ENCODE measurements at regions not wholly inside any gene's neighbourhood (a gene's known extent, or its start where the extent isn't known, plus 50 kb on each side); places are given as distances from the start of the nearest gene placed in this dataset.

DNA sequence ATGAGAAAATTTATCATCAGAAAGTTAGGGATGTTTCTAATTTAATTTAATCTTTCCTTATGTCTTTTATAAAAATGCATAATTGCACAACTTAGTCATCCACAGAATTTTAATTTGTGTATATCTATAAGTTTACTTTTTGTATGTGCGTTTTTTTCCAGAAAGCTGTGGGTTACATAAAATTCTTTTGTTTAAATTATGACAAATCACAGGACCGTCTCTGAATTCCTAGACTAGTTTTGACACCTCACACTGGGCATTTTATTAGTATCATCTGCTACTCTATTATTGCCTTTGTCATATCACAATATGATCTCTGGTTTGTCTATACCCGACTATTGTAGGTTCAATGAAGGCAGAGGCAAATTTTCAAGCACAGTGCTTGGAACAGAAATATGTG, 482.4 kb upstream of the SEMA3D start:
- FAIRE-seq, result no peak
- no peaks in the 10 kb centered on the region for H3K36me3 ChIP-seq (ENCODE audit: control insufficient read depth, insufficient read depth, low read length)
- intact Hi-C loops (cut with micrococcal nuclease) (no loop called here), in situ Hi-C loops (cut with MboI) (no loop called here)
- H3K4me3 ChIP-seq, result no peak overlapping the region
- DNase-seq (ENCODE audit: extremely low read depth in 1 of 4, low spot score in 3 of 4), result no peak
- H3K27me3 ChIP-seq (ENCODE audit: control insufficient read depth in 2 of 2, insufficient read depth in 2 of 2, low read length in 2 of 2), result no peaks in the 10 kb centered on the region
- BruUV-seq (replicated peaks), result no TSS peak
- H3K9me3 ChIP-seq (replicated peaks; ENCODE audit: control insufficient read depth, insufficient read depth, low read depth, low read length), result no peaks in the 10 kb centered on the region
- H3K79me2 ChIP-seq (ENCODE audit: control insufficient read depth, insufficient read depth, low read length), result no peaks in the 10 kb centered on the region
- ChIA-PET POLR2A (no interaction called here), CTCF (ENCODE audit: low intra/inter-chr PET ratio) (no interaction called here)
- TF ChIP-seq ZNF277 (CRISPR knock-in tag; IDR thresholded peaks at IDR 0.05; ENCODE audit: borderline replicate concordance), result no peak
- TF ChIP-seq RAD51 (IDR thresholded peaks at IDR 0.05; ENCODE audit: borderline replicate concordance, low read depth), result no peak
- no peak for TF ChIP-seq ZNF75A (CRISPR knock-in tag; IDR thresholded peaks at IDR 0.05)
- no peak for TF ChIP-seq TSHZ1 (CRISPR knock-in tag; IDR thresholded peaks at IDR 0.05)
- TF ChIP-seq KLF6 (CRISPR knock-in tag; IDR thresholded peaks at IDR 0.05; ENCODE audit: borderline replicate concordance), result no peak
- TF ChIP-seq RNF2 (IDR thresholded peaks at IDR 0.05), result no peak
- no peak for TF ChIP-seq FOS (IDR thresholded peaks at IDR 0.05; ENCODE audit: extremely low read depth, insufficient read length)
- TF ChIP-seq ETV6 (IDR thresholded peaks at IDR 0.05; ENCODE audit: borderline replicate concordance in 1 of 2, low read depth in 2 of 2, low read length in 1 of 2), result no peak
- TF ChIP-seq ETV6 (CRISPR knock-in tag; IDR thresholded peaks at IDR 0.05; ENCODE audit: borderline replicate concordance), result no peak
- TF ChIP-seq SIN3A (IDR thresholded peaks at IDR 0.05; ENCODE audit: borderline replicate concordance in 2 of 2, control insufficient read depth in 1 of 2, low read depth in 2 of 2, low read length in 2 of 2), result no peak
- TF ChIP-seq NFE2L1 (tag; IDR thresholded peaks at IDR 0.05; ENCODE audit: borderline replicate concordance, low read depth), result no peak
- TF ChIP-seq NFXL1 (CRISPR knock-in tag; IDR thresholded peaks at IDR 0.05), result no peak
- TF ChIP-seq, protein P1, sequence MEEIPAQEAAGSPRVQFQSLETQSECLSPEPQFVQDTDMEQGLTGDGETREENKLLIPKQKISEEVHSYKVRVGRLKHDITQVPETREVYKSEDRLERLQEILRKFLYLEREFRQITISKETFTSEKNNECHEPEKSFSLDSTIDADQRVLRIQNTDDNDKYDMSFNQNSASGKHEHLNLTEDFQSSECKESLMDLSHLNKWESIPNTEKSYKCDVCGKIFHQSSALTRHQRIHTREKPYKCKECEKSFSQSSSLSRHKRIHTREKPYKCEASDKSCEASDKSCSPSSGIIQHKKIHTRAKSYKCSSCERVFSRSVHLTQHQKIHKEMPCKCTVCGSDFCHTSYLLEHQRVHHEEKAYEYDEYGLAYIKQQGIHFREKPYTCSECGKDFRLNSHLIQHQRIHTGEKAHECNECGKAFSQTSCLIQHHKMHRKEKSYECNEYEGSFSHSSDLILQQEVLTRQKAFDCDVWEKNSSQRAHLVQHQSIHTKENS (CRISPR knock-in tag; IDR thresholded peaks at IDR 0.05), result no peak
- TF ChIP-seq NONO (IDR thresholded peaks at IDR 0.05; ENCODE audit: low read depth in 2 of 2, low read length in 1 of 2), result no peak
- TF ChIP-seq ZNF316 (IDR thresholded peaks at IDR 0.05), result no peak
- TF ChIP-seq ZNF239 (CRISPR knock-in tag; IDR thresholded peaks at IDR 0.05), result no peak
- TF ChIP-seq PRMT5 (CRISPR knock-in tag; IDR thresholded peaks at IDR 0.05), result no peak
- no peaks in the 10 kb centered on the region for H4K20me1 ChIP-seq (replicated peaks; ENCODE audit: control insufficient read depth, insufficient read depth, low read length)
- H3K4me2 ChIP-seq (ENCODE audit: insufficient read depth, low read length), result no peak overlapping the region
- H2AFZ ChIP-seq (ENCODE audit: low read depth, low read length), result no peak overlapping the region
- ATAC-seq, result no peak
- H3K9me1 ChIP-seq (ENCODE audit: control insufficient read depth, insufficient read depth, low read length), result no peaks in the 10 kb centered on the region
- H3K9ac ChIP-seq (ENCODE audit: insufficient read depth in 1 of 2, low read depth in 2 of 2, low read length in 2 of 2), result no peak overlapping the region
- H3K4me1 ChIP-seq (replicated peaks in 1 of 2; ENCODE audit: control insufficient read depth in 2 of 2, insufficient read depth in 2 of 2, low read length in 2 of 2), result no peaks in the 10 kb centered on the region
- H3K27ac ChIP-seq (ENCODE audit: extremely low read depth, low read depth, low read length), result no peak overlapping the region
- WGBS (ENCODE audit: insufficient coverage, low coverage, missing lambda C conversion rate), result 0% methylated on average over 3 of the region's 3 CpGs

Data from K562 (cell line).